ENCODE measurements at regions not wholly inside any gene's neighbourhood (a gene's known extent, or its start where the extent isn't known, plus 50 kb on each side); places are given as distances from the start of the nearest gene placed in this dataset.

GRCh38 chr4:179124957-179125356 is 1682.7 kb upstream of the AGA start:
- WGBS, 2 donors = 40 to 58% methylated on average over 1 of the region's 1 CpG
- Histone ChIP-seq H3K27ac (no peak overlapping the region), H3K4me3 (no peak overlapping the region), H3K4me1 (no peaks in the 10 kb centered on the region), H3K36me3 (no peaks in the 10 kb centered on the region), H3K9me3 (peaks cover 0 to 22% (median 0%) of the 10 kb centered on the region in 11 donors), H3K27me3 (no peaks in the 10 kb centered on the region)
- intact Hi-C loops (cut with DNase I) = no loop called here
- no peak for ATAC-seq
- TF ChIP-seq, protein P1, sequence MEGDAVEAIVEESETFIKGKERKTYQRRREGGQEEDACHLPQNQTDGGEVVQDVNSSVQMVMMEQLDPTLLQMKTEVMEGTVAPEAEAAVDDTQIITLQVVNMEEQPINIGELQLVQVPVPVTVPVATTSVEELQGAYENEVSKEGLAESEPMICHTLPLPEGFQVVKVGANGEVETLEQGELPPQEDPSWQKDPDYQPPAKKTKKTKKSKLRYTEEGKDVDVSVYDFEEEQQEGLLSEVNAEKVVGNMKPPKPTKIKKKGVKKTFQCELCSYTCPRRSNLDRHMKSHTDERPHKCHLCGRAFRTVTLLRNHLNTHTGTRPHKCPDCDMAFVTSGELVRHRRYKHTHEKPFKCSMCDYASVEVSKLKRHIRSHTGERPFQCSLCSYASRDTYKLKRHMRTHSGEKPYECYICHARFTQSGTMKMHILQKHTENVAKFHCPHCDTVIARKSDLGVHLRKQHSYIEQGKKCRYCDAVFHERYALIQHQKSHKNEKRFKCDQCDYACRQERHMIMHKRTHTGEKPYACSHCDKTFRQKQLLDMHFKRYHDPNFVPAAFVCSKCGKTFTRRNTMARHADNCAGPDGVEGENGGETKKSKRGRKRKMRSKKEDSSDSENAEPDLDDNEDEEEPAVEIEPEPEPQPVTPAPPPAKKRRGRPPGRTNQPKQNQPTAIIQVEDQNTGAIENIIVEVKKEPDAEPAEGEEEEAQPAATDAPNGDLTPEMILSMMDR (IDR thresholded peaks at IDR 0.05) = no peak
- DNase-seq = no peak

GRCh38 chr4:179125870-179126269 is 1683.6 kb upstream of the AGA start:
- H3K27ac ChIP-seq = no peak overlapping the region
- intact Hi-C loops (cut with DNase I) = no loop called here
- TF ChIP-seq, protein P1 (IDR thresholded peaks at IDR 0.05) = no peak

GRCh38 chr4:179128299-179128698 is 1686.1 kb upstream of the AGA start:
- Histone ChIP-seq H3K4me3 (no peak overlapping the region), H3K36me3 (no peaks in the 10 kb centered on the region), H3K4me1 (no peaks in the 10 kb centered on the region), H3K9me3 (peaks cover 0 to 10% (median 0%) of the 10 kb centered on the region in 11 donors), H3K27me3 (no peaks in the 10 kb centered on the region), H3K27ac (no peak overlapping the region)
- no peak for ATAC-seq
- DNase-seq = no peak
- intact Hi-C loops (cut with DNase I) = no loop called here
- TF ChIP-seq, protein P1 (IDR thresholded peaks at IDR 0.05) = no peak
- 14 to 18% methylated on average over 4 of the region's 4 CpGs for WGBS, 2 donors

More at GRCh38 chr4:179125870-179126269, 1683.6 kb upstream of the AGA start:
- ATAC-seq = no peak
- Histone ChIP-seq H3K27me3 (no peaks in the 10 kb centered on the region), H3K36me3 (no peaks in the 10 kb centered on the region), H3K9me3 (peaks cover 0 to 22% (median 0%) of the 10 kb centered on the region in 11 donors), H3K4me3 (no peak overlapping the region), H3K4me1 (no peaks in the 10 kb centered on the region)
- no peak for DNase-seq
- WGBS, 2 donors = 58 to 62% methylated on average over 2 of the region's 2 CpGs

- H3K4me3 ChIP-seq = no peak overlapping the region
- TF ChIP-seq, protein P1 (IDR thresholded peaks at IDR 0.05) = no peak
- ATAC-seq (no peak), DNase-seq (no peak)
- WGBS, 2 donors = 71 to 79% methylated on average over 2 of the region's 2 CpGs
- H3K9me3 ChIP-seq = peaks cover 0 to 5% (median 0%) of the 10 kb centered on the region in 11 donors
- no peaks in the 10 kb centered on the region for H3K27me3 ChIP-seq
- intact Hi-C loops (cut with DNase I) = no loop called here
- no peaks in the 10 kb centered on the region for H3K36me3 ChIP-seq
- H3K4me1 ChIP-seq = no peaks in the 10 kb centered on the region
- no peak overlapping the region for H3K27ac ChIP-seq
These were observed 1688.0 kb upstream of the AGA start for GRCh38 chr4:179130122-179130714.
